Activated CD4-positive, alpha-beta T cell treated with anti-CD3 and anti-CD28 coated beads, Interleukin-2, amount 10 ng/mL, durations not matched to agents 7 days and 5 days (primary cell): ENCODE measurements at regions not wholly inside any gene's neighbourhood (a gene's known extent, or its start where the extent isn't known, plus 50 kb on each side); places are given as distances from the start of the nearest gene placed in this dataset.

ENCODE experiments used
- CTCF ChIA-PET: fragments of 350-600 bp; sonication (Branson Sonifier 250); formaldehyde crosslinking; loops from one replicate; lab custom pipeline; 2021; ENCODE audit warnings: antibody characterized with exemption; lab: Charles Lee
- POLR2A ChIA-PET: fragments of 350-600 bp; sonication (Branson Sonifier 250); formaldehyde crosslinking; loops from one replicate; lab custom pipeline; 2021; ENCODE audit warnings: antibody characterized with exemption; lab: Charles Lee
- DNase-seq: peaks from one replicate; pipeline ENCODE4 v3.0.0-alpha.2; 2020
- H3K27ac Mint-ChIP-seq: one replicate; pipeline ENCODE4 v1.8.0; 2021; ENCODE audit warnings: mild to moderate bottlenecking, moderate library complexity, mixed read lengths
- H3K27me3 Mint-ChIP-seq: one replicate; pipeline ENCODE4 v1.8.0; 2021; ENCODE audit warnings: mixed read lengths
- H3K36me3 Mint-ChIP-seq: one replicate; pipeline ENCODE4 v1.8.0; 2021; ENCODE audit warnings: low read depth, mixed read lengths
- H3K4me1 Mint-ChIP-seq: one replicate; pipeline ENCODE4 v1.8.0; 2021; ENCODE audit warnings: mixed read lengths
- H3K4me3 Mint-ChIP-seq: one replicate; pipeline ENCODE4 v1.8.0; 2021; ENCODE audit warnings: mild to moderate bottlenecking, moderate library complexity, mixed read lengths
- H3K9me3 Mint-ChIP-seq: one replicate; pipeline ENCODE4 v1.8.0; 2021; ENCODE audit warnings: mixed read lengths

- CTCF ChIA-PET = no interaction called here
- H3K27ac Mint-ChIP-seq = no peak overlapping the region
- DNase-seq = no peak
Observed at GRCh38 chr11:27864091-27864491, 163.8 kb upstream of the BDNF start.

GRCh38 chr11:27863637-27864036 lies 163.4 kb upstream of the BDNF start:
- Mint-ChIP-seq H3K27me3 (peaks cover 2% of the 10 kb centered on the region), H3K4me1 (no peaks in the 10 kb centered on the region), H3K27ac (no peak overlapping the region), H3K9me3 (no peaks in the 10 kb centered on the region), H3K4me3 (no peak overlapping the region), H3K36me3 (no peaks in the 10 kb centered on the region)
- CTCF ChIA-PET = no interaction called here
- POLR2A ChIA-PET = no interaction called here
- DNase-seq = no peak

More at GRCh38 chr11:27864091-27864491, 163.8 kb upstream of the BDNF start:
- peaks cover 2% of the 10 kb centered on the region for H3K27me3 Mint-ChIP-seq
- H3K36me3 Mint-ChIP-seq = no peaks in the 10 kb centered on the region
- H3K9me3 Mint-ChIP-seq = no peaks in the 10 kb centered on the region
- H3K4me3 Mint-ChIP-seq = no peak overlapping the region
- POLR2A ChIA-PET = no interaction called here
- no peaks in the 10 kb centered on the region for H3K4me1 Mint-ChIP-seq

- Mint-ChIP-seq H3K36me3 (no peaks in the 10 kb centered on the region), H3K4me1 (no peaks in the 10 kb centered on the region)
- CTCF ChIA-PET = no interaction called here
Observed at GRCh38 chr11:27861706-27862430, 161.6 kb upstream of the BDNF start.

GRCh38 chr11:27860811-27861210 lies 160.6 kb upstream of the BDNF start:
- ChIA-PET CTCF (no interaction called here), POLR2A (no interaction called here)
- Mint-ChIP-seq H3K27me3 (peaks cover 2% of the 10 kb centered on the region), H3K4me1 (no peaks in the 10 kb centered on the region), H3K4me3 (no peak overlapping the region), H3K36me3 (no peaks in the 10 kb centered on the region), H3K9me3 (no peaks in the 10 kb centered on the region), H3K27ac (no peak overlapping the region)
- no peak for DNase-seq

More at GRCh38 chr11:27861706-27862430, 161.6 kb upstream of the BDNF start:
- no peak overlapping the region for H3K27ac Mint-ChIP-seq
- H3K9me3 Mint-ChIP-seq = no peaks in the 10 kb centered on the region
- peaks cover 2% of the 10 kb centered on the region for H3K27me3 Mint-ChIP-seq
- no peak overlapping the region for H3K4me3 Mint-ChIP-seq
- no peak for DNase-seq
- POLR2A ChIA-PET = no interaction called here

GRCh38 chr11:27858866-27859265 lies 158.6 kb upstream of the BDNF start:
- no peaks in the 10 kb centered on the region for H3K27me3 Mint-ChIP-seq
- CTCF ChIA-PET = no interaction called here
- no peaks in the 10 kb centered on the region for H3K4me1 Mint-ChIP-seq

GRCh38 chr11:27857588-27857987 lies 157.3 kb upstream of the BDNF start:
- Mint-ChIP-seq H3K9me3 (no peaks in the 10 kb centered on the region), H3K27me3 (no peaks in the 10 kb centered on the region), H3K27ac (no peak overlapping the region), H3K4me3 (no peak overlapping the region), H3K4me1 (no peaks in the 10 kb centered on the region), H3K36me3 (no peaks in the 10 kb centered on the region)
- POLR2A ChIA-PET = no interaction called here
- CTCF ChIA-PET = no interaction called here
- no peak for DNase-seq

More at GRCh38 chr11:27858866-27859265, 158.6 kb upstream of the BDNF start:
- H3K4me3 Mint-ChIP-seq = no peak overlapping the region
- DNase-seq = no peak
- POLR2A ChIA-PET = no interaction called here
- H3K36me3 Mint-ChIP-seq = no peaks in the 10 kb centered on the region
- H3K9me3 Mint-ChIP-seq = no peaks in the 10 kb centered on the region
- no peak overlapping the region for H3K27ac Mint-ChIP-seq

- no peaks in the 10 kb centered on the region for H3K36me3 Mint-ChIP-seq
- CTCF ChIA-PET = no interaction called here
Observed at GRCh38 chr11:27857014-27857413, 156.8 kb upstream of the BDNF start.

GRCh38 chr11:27848423-27848822 lies 148.2 kb upstream of the BDNF start:
- Mint-ChIP-seq H3K4me3 (no peak overlapping the region), H3K27me3 (peaks cover 2% of the 10 kb centered on the region), H3K27ac (no peak overlapping the region), H3K4me1 (no peaks in the 10 kb centered on the region), H3K9me3 (no peaks in the 10 kb centered on the region), H3K36me3 (no peaks in the 10 kb centered on the region)
- DNase-seq = no peak
- POLR2A ChIA-PET = no interaction called here
- CTCF ChIA-PET = no interaction called here

More at GRCh38 chr11:27857014-27857413, 156.8 kb upstream of the BDNF start:
- H3K4me3 Mint-ChIP-seq = no peak overlapping the region
- DNase-seq = no peak
- H3K27me3 Mint-ChIP-seq = no peaks in the 10 kb centered on the region
- POLR2A ChIA-PET = no interaction called here
- H3K27ac Mint-ChIP-seq = no peak overlapping the region
- no peaks in the 10 kb centered on the region for H3K4me1 Mint-ChIP-seq
- no peaks in the 10 kb centered on the region for H3K9me3 Mint-ChIP-seq

- Mint-ChIP-seq H3K27me3 (peaks cover 2% of the 10 kb centered on the region), H3K4me3 (no peak overlapping the region), H3K9me3 (no peaks in the 10 kb centered on the region), H3K36me3 (no peaks in the 10 kb centered on the region), H3K4me1 (no peaks in the 10 kb centered on the region), H3K27ac (no peak overlapping the region)
- CTCF ChIA-PET = no interaction called here
- POLR2A ChIA-PET = no interaction called here
- no peak for DNase-seq
Observed at GRCh38 chr11:27847496-27847895, 147.2 kb upstream of the BDNF start.

GRCh38 chr11:27842290-27842689 lies 142.0 kb upstream of the BDNF start:
- Mint-ChIP-seq H3K4me1 (no peaks in the 10 kb centered on the region), H3K27ac (no peak overlapping the region), H3K36me3 (no peaks in the 10 kb centered on the region), H3K27me3 (peaks cover 2% of the 10 kb centered on the region), H3K4me3 (no peak overlapping the region), H3K9me3 (no peaks in the 10 kb centered on the region)
- ChIA-PET CTCF (no interaction called here), POLR2A (no interaction called here)
- DNase-seq = no peak

- H3K36me3 Mint-ChIP-seq = no peaks in the 10 kb centered on the region
- no peak for DNase-seq
- no peak overlapping the region for H3K4me3 Mint-ChIP-seq
- CTCF ChIA-PET = no interaction called here
- H3K4me1 Mint-ChIP-seq = no peaks in the 10 kb centered on the region
- no peaks in the 10 kb centered on the region for H3K27me3 Mint-ChIP-seq
- no peaks in the 10 kb centered on the region for H3K9me3 Mint-ChIP-seq
- H3K27ac Mint-ChIP-seq = no peak overlapping the region
- POLR2A ChIA-PET = no interaction called here
Observed at GRCh38 chr11:27841023-27841422, 140.8 kb upstream of the BDNF start.

GRCh38 chr11:27839226-27839913 lies 139.1 kb upstream of the BDNF start:
- H3K27ac Mint-ChIP-seq = no peak overlapping the region

GRCh38 chr11:27838674-27839073 lies 138.4 kb upstream of the BDNF start:
- ChIA-PET POLR2A (no interaction called here), CTCF (no interaction called here)
- Mint-ChIP-seq H3K36me3 (no peaks in the 10 kb centered on the region), H3K27me3 (no peaks in the 10 kb centered on the region), H3K4me1 (no peaks in the 10 kb centered on the region), H3K27ac (no peak overlapping the region), H3K4me3 (no peak overlapping the region), H3K9me3 (no peaks in the 10 kb centered on the region)
- no peak for DNase-seq

More at GRCh38 chr11:27839226-27839913, 139.1 kb upstream of the BDNF start:
- Mint-ChIP-seq H3K4me3 (no peak overlapping the region), H3K9me3 (no peaks in the 10 kb centered on the region), H3K27me3 (no peaks in the 10 kb centered on the region), H3K4me1 (no peaks in the 10 kb centered on the region), H3K36me3 (no peaks in the 10 kb centered on the region)
- CTCF ChIA-PET = no interaction called here
- DNase-seq = no peak
- POLR2A ChIA-PET = no interaction called here
